CD14-positive monocyte (primary cell): ENCODE measurements at regions not wholly inside any gene's neighbourhood (a gene's known extent, or its start where the extent isn't known, plus 50 kb on each side); places are given as distances from the start of the nearest gene placed in this dataset.

Source experiments
- DNase-seq, 3 donors: peaks; one replicate each; pipeline ENCODE4 v3.0.0-alpha.2; 2011 to 2022
- H2AFZ ChIP-seq: 2 replicates; pipeline ENCODE4 v1.6.0; 2012; ENCODE audit warnings: mild to moderate bottlenecking, low read depth, low read length, inconsistent platforms; ENCODE audit not compliant: insufficient read depth, poor library complexity, severe bottlenecking
- H3K27ac ChIP-seq, 2 donors: 1 replicate in 1 of 2; 2 replicates in 1 of 2; pipeline ENCODE4 v1.5.1; 2012 to 2013; ENCODE audit warnings: low read length in 2 of 2, control low read depth in 1 of 2, inconsistent platforms in 1 of 2, low read depth in 1 of 2, mild to moderate bottlenecking in 1 of 2
- H3K27me3 ChIP-seq, 2 donors: one replicate each; pipeline versions ENCODE4 v1.6.0 to v1.6.1; 2011 to 2013; ENCODE audit warnings: low read length in 2 of 2; ENCODE audit not compliant: control insufficient read depth in 2 of 2, insufficient read depth in 2 of 2
- H3K36me3 ChIP-seq, 2 donors: replicated peaks in 1 of 2; 1 replicate in 1 of 2; 2 replicates in 1 of 2; pipeline versions ENCODE4 v1.5.1 to v1.6.1; 2012 to 2013; ENCODE audit warnings: low read length in 2 of 2, control low read depth in 1 of 2, inconsistent platforms in 1 of 2, mild to moderate bottlenecking in 1 of 2; ENCODE audit not compliant: insufficient read depth in 2 of 2, control insufficient read depth in 1 of 2
- H3K4me1 ChIP-seq, 2 donors: 1 replicate in 1 of 2; 2 replicates in 1 of 2; pipeline versions ENCODE4 v1.5.1 to v1.6.1; 2012 to 2013; ENCODE audit warnings: low read length in 2 of 2, control low read depth in 1 of 2, inconsistent platforms in 1 of 2, mild to moderate bottlenecking in 1 of 2, moderate library complexity in 1 of 2; ENCODE audit not compliant: insufficient read depth in 2 of 2, control insufficient read depth in 1 of 2
- H3K4me2 ChIP-seq: replicated peaks from 2 replicates; pipeline ENCODE3; 2012; ENCODE audit warnings: low read length, moderate library complexity, mild to moderate bottlenecking; ENCODE audit not compliant: poor library complexity, severe bottlenecking; ENCODE audit errors: extremely low read depth
- H3K4me3 ChIP-seq, 3 experiments: fragments of 200-600 bp in 1 of 3; sonication (generic) in 1 of 3; replicated peaks in 1 of 3; 1 replicate in 2 of 3; 2 replicates in 1 of 3; pipeline ENCODE4 v1.5.1; 2011 to 2013; ENCODE audit warnings: low read length in 3 of 3, mild to moderate bottlenecking in 3 of 3, control low read depth in 2 of 3, low read depth in 2 of 3, inconsistent platforms in 1 of 3, moderate library complexity in 1 of 3
- H3K79me2 ChIP-seq: 2 replicates; pipeline ENCODE4 v1.6.0; 2012; ENCODE audit warnings: mild to moderate bottlenecking, control low read depth, inconsistent platforms, low read length, moderate library complexity; ENCODE audit not compliant: insufficient read depth
- H3K9ac ChIP-seq: 2 replicates; pipeline ENCODE4 v1.6.0; 2017; ENCODE audit warnings: low read length, mild to moderate bottlenecking; ENCODE audit not compliant: insufficient read depth, poor library complexity, severe bottlenecking
- H3K9me3 ChIP-seq, 2 donors: replicated peaks in 1 of 2; 1 replicate in 1 of 2; 2 replicates in 1 of 2; pipeline versions ENCODE4 v1.5.1 to v1.6.1; 2012 to 2013; ENCODE audit warnings: low read length in 2 of 2, control low read depth in 1 of 2; ENCODE audit not compliant: control insufficient read depth in 1 of 2, insufficient read depth in 1 of 2
- H4K20me1 ChIP-seq: 2 replicates; pipeline ENCODE4 v1.6.0; 2012; ENCODE audit warnings: mild to moderate bottlenecking, low read length, control low read depth, moderate library complexity; ENCODE audit not compliant: insufficient read depth
- H3K27ac Mint-ChIP-seq, 7 donors: one replicate each; pipeline ENCODE4 v1.8.0; 2020; ENCODE audit warnings: mild to moderate bottlenecking in 7 of 7, mixed read lengths in 7 of 7, moderate library complexity in 6 of 7, inconsistent platforms in 2 of 7
- H3K27me3 Mint-ChIP-seq, 3 donors: one replicate each; pipeline ENCODE4 v1.8.0; 2021 to 2022; ENCODE audit warnings: low read depth in 3 of 3, mild to moderate bottlenecking in 3 of 3, mixed read lengths in 3 of 3, moderate library complexity in 3 of 3, inconsistent platforms in 1 of 3
- H3K36me3 Mint-ChIP-seq, 2 donors: one replicate each; pipeline ENCODE4 v1.8.0; 2020; ENCODE audit warnings: mixed read lengths in 2 of 2, inconsistent platforms in 1 of 2, mild to moderate bottlenecking in 1 of 2
- H3K4me1 Mint-ChIP-seq: one replicate; pipeline ENCODE4 v1.8.0; 2020; ENCODE audit warnings: mild to moderate bottlenecking, mixed read lengths
- H3K4me3 Mint-ChIP-seq, 2 donors: one replicate each; pipeline ENCODE4 v1.8.0; 2020; ENCODE audit warnings: mild to moderate bottlenecking in 2 of 2, mixed read lengths in 2 of 2, moderate library complexity in 1 of 2
- H3K9me3 Mint-ChIP-seq, 7 donors: one replicate each; pipeline ENCODE4 v1.8.0; 2020 to 2022; ENCODE audit warnings: mixed read lengths in 7 of 7, mild to moderate bottlenecking in 6 of 7, moderate library complexity in 6 of 7, inconsistent platforms in 2 of 7
- CTCF ChIP-seq: fragments of 200-600 bp; IDR thresholded peaks from one replicate; pipeline ENCODE4 v1.8.0; 2022; ENCODE audit warnings: antibody characterized with exemption, mild to moderate bottlenecking
- WGBS: methylation state at CpG from one replicate; pipeline ENCODE4 v1.1.5; 2013; ENCODE audit warnings: missing lambda C conversion rate; ENCODE audit not compliant: insufficient coverage; 5-methylcytosine and 5-hydroxymethylcytosine counted together
- intact Hi-C, 2 donors: fragments of 100-400 bp; cut with micrococcal nuclease; formaldehyde crosslinking; loops; one replicate each; pipeline versions ENCODE4 v1.15.0 to v1.15.1; 2023

- no peaks in the 10 kb centered on the region for H3K9me3 ChIP-seq
- H3K79me2 ChIP-seq = no peaks in the 10 kb centered on the region
- no peak overlapping the region for H3K9ac ChIP-seq
- no peak overlapping the region for H2AFZ ChIP-seq
- Mint-ChIP-seq H3K9me3 (peaks cover 0 to 6% (median 0%) of the 10 kb centered on the region in 7 donors), H3K27me3 (no peaks in the 10 kb centered on the region), H3K36me3 (no peaks in the 10 kb centered on the region), H3K4me1 (no peaks in the 10 kb centered on the region), H3K4me3 (no peak overlapping the region), H3K27ac (no peak overlapping the region)
- H3K27ac ChIP-seq = no peak overlapping the region
- H3K4me1 ChIP-seq = peaks cover 0 to 1% of the 10 kb centered on the region in 2 donors
- TF ChIP-seq CTCF = no peak
- H3K27me3 ChIP-seq = no peaks in the 10 kb centered on the region
- no peaks in the 10 kb centered on the region for H3K36me3 ChIP-seq
- H3K4me3 ChIP-seq = no peak overlapping the region
- intact Hi-C loops = no loop called here
- no CpG with 5 or more reads among the region's 6 CpGs for WGBS
- no peaks in the 10 kb centered on the region for H4K20me1 ChIP-seq
- H3K4me2 ChIP-seq = no peak overlapping the region
- DNase-seq = no peak
Measured at GRCh38 chr5:111840036-111840674, 83.2 kb upstream of the NREP start.

- H4K20me1 ChIP-seq = no peaks in the 10 kb centered on the region
- no peak overlapping the region for H3K27ac Mint-ChIP-seq
- H3K36me3 Mint-ChIP-seq = no peaks in the 10 kb centered on the region
- H3K4me3 ChIP-seq = no peak overlapping the region
- H3K9me3 Mint-ChIP-seq = peaks cover 0 to 6% (median 0%) of the 10 kb centered on the region in 7 donors
- no peak overlapping the region for H3K27ac ChIP-seq
- no peak overlapping the region for H3K4me3 Mint-ChIP-seq
- TF ChIP-seq CTCF = no peak
- H2AFZ ChIP-seq = no peak overlapping the region
- peaks cover 6% of the 10 kb centered on the region for H3K4me1 Mint-ChIP-seq
- H3K36me3 ChIP-seq = no peaks in the 10 kb centered on the region
- DNase-seq = no peak
- no peak overlapping the region for H3K4me2 ChIP-seq
- H3K9me3 ChIP-seq = no peaks in the 10 kb centered on the region
- no peaks in the 10 kb centered on the region for H3K27me3 Mint-ChIP-seq
- H3K4me1 ChIP-seq = peaks cover 3 to 6% of the 10 kb centered on the region in 2 donors
- no peaks in the 10 kb centered on the region for H3K27me3 ChIP-seq
- intact Hi-C loops = no loop called here
- no peak overlapping the region for H3K9ac ChIP-seq
- WGBS = no CpG with 5 or more reads among the region's 3 CpGs
- H3K79me2 ChIP-seq = no peaks in the 10 kb centered on the region
Measured at GRCh38 chr5:111839438-111839837, 82.4 kb upstream of the NREP start.
